GM23338 (cell line): ENCODE measurements at regions not wholly inside any gene's neighbourhood (a gene's known extent, or its start where the extent isn't known, plus 50 kb on each side); places are given as distances from the start of the nearest gene placed in this dataset.

ENCODE experiments used
- ATAC-seq: fragments of 200-7000 bp; cut with Tn5 transposase; 3 replicates; pipeline ENCODE4 v1.9.1; 2020
- DNase-seq: peaks from one replicate; pipeline ENCODE4 v3.0.0-alpha.2; 2015; ENCODE audit warnings: low spot score
- H2AFZ ChIP-seq: fragments of 200-600 bp; sonication (generic); 2 replicates; pipeline ENCODE4 v1.8.0; 2016; ENCODE audit warnings: antibody characterized with exemption, mild to moderate bottlenecking, moderate library complexity
- H3F3A ChIP-seq: fragments of 200-600 bp; sonication (generic); replicated peaks from 2 replicates; pipeline ENCODE4 v1.8.0; 2017; ENCODE audit warnings: antibody characterized with exemption, mixed run types, low read depth
- H3K27ac ChIP-seq: fragments of 200-600 bp; sonication (generic); 2 replicates; pipeline ENCODE4 v1.6.1; 2016; ENCODE audit warnings: low read depth
- H3K27me3 ChIP-seq: fragments of 200-600 bp; sonication (generic); 2 replicates; pipeline ENCODE4 v1.8.0; 2016; ENCODE audit warnings: mild to moderate bottlenecking, mixed run types, moderate library complexity; ENCODE audit not compliant: insufficient read depth
- H3K36me3 ChIP-seq: fragments of 200-600 bp; sonication (generic); 2 replicates; pipeline ENCODE4 v1.8.0; 2016; ENCODE audit warnings: mild to moderate bottlenecking; ENCODE audit not compliant: insufficient read depth
- H3K4me1 ChIP-seq: fragments of 200-600 bp; sonication (generic); 2 replicates; pipeline ENCODE4 v1.8.0; 2016; ENCODE audit warnings: mild to moderate bottlenecking, moderate library complexity; ENCODE audit not compliant: insufficient read depth
- H3K4me2 ChIP-seq: fragments of 200-600 bp; sonication (generic); 2 replicates; pipeline ENCODE4 v1.7.1; 2017; ENCODE audit warnings: mixed run types
- H3K4me3 ChIP-seq: fragments of 200-600 bp; sonication (generic); 2 replicates; pipeline ENCODE4 v1.6.1; 2016; ENCODE audit warnings: mixed run types
- H3K79me2 ChIP-seq: fragments of 200-600 bp; sonication (generic); replicated peaks from 2 replicates; pipeline ENCODE4 v1.8.0; 2017; ENCODE audit warnings: mild to moderate bottlenecking; ENCODE audit not compliant: insufficient read depth
- H3K9me2 ChIP-seq: fragments of 200-600 bp; sonication (generic); 2 replicates; pipeline ENCODE4 v1.8.0; 2017; ENCODE audit not compliant: insufficient read depth
- H4K20me1 ChIP-seq: fragments of 200-600 bp; sonication (generic); replicated peaks from 2 replicates; pipeline ENCODE4 v1.8.0; 2017; ENCODE audit warnings: mild to moderate bottlenecking; ENCODE audit not compliant: insufficient read depth
- H3K27ac Mint-ChIP-seq: 2 replicates; pipeline ENCODE4 v1.8.0; 2020; ENCODE audit warnings: inconsistent platforms, mild to moderate bottlenecking, moderate library complexity, mixed read lengths
- H3K27me3 Mint-ChIP-seq: 3 replicates; pipeline ENCODE4 v1.8.0; 2022; ENCODE audit warnings: low read depth, mild to moderate bottlenecking, moderate library complexity, mixed read lengths, inconsistent platforms; ENCODE audit not compliant: insufficient read depth, poor library complexity
- H3K36me3 Mint-ChIP-seq: 3 replicates; pipeline ENCODE4 v1.8.0; 2021; ENCODE audit warnings: low read depth, mild to moderate bottlenecking, inconsistent platforms, moderate library complexity, mixed read lengths
- H3K4me1 Mint-ChIP-seq: 3 replicates; pipeline ENCODE4 v1.8.0; 2020; ENCODE audit warnings: mild to moderate bottlenecking, inconsistent platforms, mixed read lengths
- H3K4me3 Mint-ChIP-seq: 3 replicates; pipeline ENCODE4 v1.8.0; 2021; ENCODE audit warnings: moderate library complexity, mild to moderate bottlenecking, inconsistent platforms, mixed read lengths
- H3K9me3 Mint-ChIP-seq: 3 replicates; pipeline ENCODE4 v1.8.0; 2020; ENCODE audit warnings: moderate library complexity, mild to moderate bottlenecking, inconsistent platforms, mixed read lengths
- CREB1 ChIP-seq: fragments of 250-450 bp; sonication (Bioruptor Pico); IDR thresholded peaks from 2 replicates; pipeline ENCODE4 v1.5.0; 2020; ENCODE audit warnings: low read depth, mild to moderate bottlenecking, moderate library complexity
- CTCF ChIP-seq, 2 experiments: fragments of 200-600 bp in 1 of 2; sonication (generic) in 1 of 2; conservative IDR thresholded peaks; 2 replicates each; pipeline versions ENCODE4 v1.5.1 to v1.6.1; 2016 to 2017; ENCODE audit warnings: antibody characterized with exemption in 2 of 2, low read depth in 2 of 2, mild to moderate bottlenecking in 2 of 2, moderate library complexity in 1 of 2
- ETS1 ChIP-seq: IDR thresholded peaks from 2 replicates; pipeline ENCODE4 v1.6.1; 2016; ENCODE audit warnings: antibody characterized with exemption
- EZH2 ChIP-seq: fragments of 200-600 bp; sonication (generic); IDR thresholded peaks from one replicate; pipeline ENCODE4 v1.8.0; 2017; ENCODE audit warnings: antibody characterized with exemption, mild to moderate bottlenecking, low read depth; ENCODE audit not compliant: unreplicated experiment
- EZH2phosphoT487 ChIP-seq: fragments of 200-600 bp; sonication (generic); IDR thresholded peaks from one replicate; pipeline ENCODE4 v1.8.1; 2018; ENCODE audit warnings: antibody characterized with exemption; ENCODE audit not compliant: unreplicated experiment
- JUNB ChIP-seq: IDR thresholded peaks from one replicate; pipeline ENCODE4 v1.6.1; 2016; ENCODE audit warnings: antibody characterized with exemption; ENCODE audit not compliant: unreplicated experiment
- NANOG ChIP-seq: IDR thresholded peaks from 2 replicates; pipeline ENCODE4 v1.6.1; 2016; ENCODE audit warnings: antibody characterized with exemption, borderline replicate concordance
- POLR2AphosphoS5 ChIP-seq: IDR thresholded peaks from 2 replicates; pipeline ENCODE4 v1.6.1; 2016; ENCODE audit warnings: antibody characterized with exemption, low read depth
- REST ChIP-seq: IDR thresholded peaks from one replicate; pipeline ENCODE4 v1.6.1; 2018; ENCODE audit warnings: antibody characterized with exemption; ENCODE audit not compliant: unreplicated experiment
- STAT1 ChIP-seq: IDR thresholded peaks from one replicate; pipeline ENCODE4 v1.6.1; 2016; ENCODE audit warnings: antibody characterized with exemption; ENCODE audit not compliant: unreplicated experiment
- ZNF114 ChIP-seq: fragments of 250-450 bp; sonication (Bioruptor Pico); IDR thresholded peaks from 2 replicates; pipeline ENCODE4 v1.5.0; 2020; ENCODE audit warnings: mild to moderate bottlenecking, moderate library complexity
- ZNF331 ChIP-seq: fragments of 250-450 bp; sonication (Bioruptor Pico); IDR thresholded peaks from 2 replicates; pipeline ENCODE4 v1.5.0; 2020; ENCODE audit warnings: low read depth, mild to moderate bottlenecking, moderate library complexity
- ZNF462 ChIP-seq: fragments of 250-450 bp; sonication (Bioruptor Pico); IDR thresholded peaks from 2 replicates; pipeline ENCODE4 v1.5.0; 2020; ENCODE audit warnings: mild to moderate bottlenecking, moderate library complexity

- no peak overlapping the region for H3K4me2 ChIP-seq
- H3K4me3 ChIP-seq, result no peak overlapping the region
- no peak for TF ChIP-seq NANOG
- no peak for TF ChIP-seq CTCF (conservative IDR thresholded peaks at IDR 0.05; ENCODE audit: low read depth in 2 of 2)
- no peak for TF ChIP-seq EZH2phosphoT487
- no peak for TF ChIP-seq STAT1
- TF ChIP-seq JUNB, result no peak
- no peak for TF ChIP-seq POLR2AphosphoS5
- TF ChIP-seq ZNF462 (CRISPR knock-in tag), result no peak
- no peak for TF ChIP-seq REST
- TF ChIP-seq CREB1, result no peak
- no peak for TF ChIP-seq ETS1
- no peak for TF ChIP-seq ZNF331 (CRISPR knock-in tag)
- no peak for TF ChIP-seq ZNF114 (CRISPR knock-in tag)
- TF ChIP-seq EZH2, result no peak
- Mint-ChIP-seq H3K4me3 (no peak overlapping the region), H3K27ac (no peak overlapping the region), H3K36me3 (peaks cover 4% of the 10 kb centered on the region; the same call in 2 of the 3 replicates), H3K4me1 (no peaks in the 10 kb centered on the region), H3K27me3 (peaks cover 4% of the 10 kb centered on the region), H3K9me3 (peaks cover 7% of the 10 kb centered on the region)
- DNase-seq (no peak), ATAC-seq (no peak)
- no peaks in the 10 kb centered on the region for H3F3A ChIP-seq
- no peaks in the 10 kb centered on the region for H3K79me2 ChIP-seq
- no peaks in the 10 kb centered on the region for H3K4me1 ChIP-seq
- no peaks in the 10 kb centered on the region for H3K27me3 ChIP-seq
- H4K20me1 ChIP-seq, result no peaks in the 10 kb centered on the region
- H3K9me2 ChIP-seq, result peaks cover 3% of the 10 kb centered on the region
- H3K36me3 ChIP-seq, result no peaks in the 10 kb centered on the region
- no peak overlapping the region for H2AFZ ChIP-seq
- no peak overlapping the region for H3K27ac ChIP-seq
These were observed 111.7 kb downstream of the NXNL2 start for GRCh38 chr9:88646539-88647300.
